K562 (cell line): ENCODE measurements at regions not wholly inside any gene's neighbourhood (a gene's known extent, or its start where the extent isn't known, plus 50 kb on each side); places are given as distances from the start of the nearest gene placed in this dataset.

Source experiments
- ATAC-seq: fragments of 200-7000 bp; cut with Tn5 transposase; 3 replicates; pipeline ENCODE4 v1.9.1; 2020; ENCODE audit warnings: moderate library complexity
- BruUV-seq: library from RNA; stranded (reverse); fragments of 400-500 nt; replicated peaks from 2 replicates; lab custom pipeline; 2021; lab: Mats Ljungman, UMichigan
- CTCF ChIA-PET: fragments of 300-600 bp; formaldehyde crosslinking; extraction: SDS; loops from one replicate; lab custom pipeline; 2021; ENCODE audit warnings: low intra/inter-chr PET ratio; lab: Yijun Ruan, JAX
- POLR2A ChIA-PET: fragments of 300-600, 350-650 bp; sonication (Branson Sonifier 250); formaldehyde crosslinking; extraction: SDS; loops from one replicate; lab custom pipeline; 2021; ENCODE audit warnings: antibody characterized with exemption, inconsistent platforms; lab: Yijun Ruan, JAX
- DNase-seq, 4 experiments: peaks; one replicate each; pipeline versions ENCODE4 v3.0.0 to v3.0.0-alpha.2; 2011 to 2018; ENCODE audit warnings: low spot score in 3 of 4, mixed read lengths in 3 of 4; ENCODE audit errors: extremely low read depth in 1 of 4
- FAIRE-seq: peaks from 2 replicates; lab custom pipeline; 2011; peaks lifted over from hg19 to GRCh38; lab: Jason Lieb, UNC
- H2AFZ ChIP-seq: 2 replicates; pipeline ENCODE4 v1.6.0; 2011; ENCODE audit warnings: low read depth, low read length, control low read depth, inconsistent platforms
- H3K27ac ChIP-seq: fragments of 200-600 bp; 3 replicates; pipeline ENCODE4 v1.8.0; 2011; ENCODE audit warnings: low read depth, mild to moderate bottlenecking, control low read depth, inconsistent platforms, low read length, moderate library complexity, mixed read lengths; ENCODE audit errors: extremely low read depth
- H3K27me3 ChIP-seq, 2 experiments: fragments of 300-600 bp in 1 of 2; 2 replicates in 1 of 2; 3 replicates in 1 of 2; pipeline versions ENCODE4 v1.6.0 to v1.8.0; 2011; ENCODE audit warnings: inconsistent platforms in 2 of 2, low read length in 2 of 2, mild to moderate bottlenecking in 1 of 2, mixed read lengths in 1 of 2, moderate library complexity in 1 of 2; ENCODE audit not compliant: control insufficient read depth in 2 of 2, insufficient read depth in 2 of 2
- H3K36me3 ChIP-seq: fragments of 300-600 bp; 3 replicates; pipeline ENCODE4 v1.8.0; 2011; ENCODE audit warnings: mild to moderate bottlenecking, low read length, inconsistent platforms; ENCODE audit not compliant: control insufficient read depth, insufficient read depth
- H3K4me1 ChIP-seq, 2 experiments: fragments of 200-600 bp in 1 of 2; replicated peaks in 1 of 2; 2 replicates in 1 of 2; 3 replicates in 1 of 2; pipeline versions ENCODE4 v1.5.1 to v1.8.0; 2011; ENCODE audit warnings: inconsistent platforms in 2 of 2, low read length in 2 of 2, mild to moderate bottlenecking in 1 of 2, mixed read lengths in 1 of 2, moderate library complexity in 1 of 2; ENCODE audit not compliant: control insufficient read depth in 2 of 2, insufficient read depth in 2 of 2
- H3K4me2 ChIP-seq: 2 replicates; pipeline ENCODE4 v1.6.1; 2011; ENCODE audit warnings: low read length, control low read depth, inconsistent platforms, mixed read lengths; ENCODE audit not compliant: insufficient read depth
- H3K4me3 ChIP-seq: fragments of 200-600 bp; sonication (generic), shearing (Covaris generic); 2 replicates; pipeline ENCODE4 v1.5.1; 2016; ENCODE audit warnings: control low read depth, inconsistent platforms
- H3K79me2 ChIP-seq: fragments of 200-600 bp; 3 replicates; pipeline ENCODE4 v1.8.0; 2011; ENCODE audit warnings: low read length, inconsistent platforms; ENCODE audit not compliant: control insufficient read depth, insufficient read depth
- H3K9ac ChIP-seq, 2 experiments: 2 replicates each; pipeline versions ENCODE4 v1.6.0 to v1.6.1; 2011; ENCODE audit warnings: low read depth in 2 of 2, low read length in 2 of 2, control low read depth in 1 of 2, inconsistent platforms in 1 of 2, mild to moderate bottlenecking in 1 of 2, mixed read lengths in 1 of 2; ENCODE audit not compliant: insufficient read depth in 1 of 2
- H3K9me1 ChIP-seq: one replicate; pipeline ENCODE4 v1.6.0; 2011; ENCODE audit warnings: inconsistent platforms, mild to moderate bottlenecking, low read length, moderate library complexity; ENCODE audit not compliant: control insufficient read depth, insufficient read depth
- H3K9me3 ChIP-seq: replicated peaks from 2 replicates; pipeline ENCODE4 v1.5.1; 2011; ENCODE audit warnings: low read depth, low read length, inconsistent platforms; ENCODE audit not compliant: control insufficient read depth, insufficient read depth
- H4K20me1 ChIP-seq: replicated peaks from 2 replicates; pipeline ENCODE4 v1.6.1; 2011; ENCODE audit warnings: low read length, inconsistent platforms, mixed read lengths; ENCODE audit not compliant: control insufficient read depth, insufficient read depth
- BMI1 ChIP-seq: fragments of 150-350 bp; IDR thresholded peaks from 2 replicates; pipeline ENCODE4 v1.6.1; 2014; ENCODE audit warnings: low read length
- BRCA1 ChIP-seq, 2 experiments: fragments of 450-650 bp in 1 of 2; sonication (generic) in 1 of 2; formaldehyde crosslinking in 1 of 2; IDR thresholded peaks; 2 replicates each; pipeline versions ENCODE4 v1.5.0 to v1.6.1; 2017 to 2020; ENCODE audit warnings: mild to moderate bottlenecking in 1 of 2, missing genetic modification reagents in 1 of 2
- CHD2 ChIP-seq: IDR thresholded peaks from 2 replicates; pipeline ENCODE4 v1.6.1; 2011; ENCODE audit warnings: low read depth, low read length
- HDAC6 ChIP-seq: IDR thresholded peaks from 2 replicates; pipeline ENCODE4 v1.6.1; 2012; ENCODE audit warnings: low read depth, mild to moderate bottlenecking, control low read depth, inconsistent platforms, low read length, moderate library complexity
- MAFG ChIP-seq: fragments of 450-650 bp; conservative IDR thresholded peaks from 2 replicates; pipeline ENCODE4 v1.6.1; 2016; ENCODE audit warnings: missing genetic modification characterization, missing compliant biosample characterization
- NFIC ChIP-seq: fragments of 450-650 bp; IDR thresholded peaks from 2 replicates; pipeline ENCODE4 v1.6.1; 2017; ENCODE audit warnings: mild to moderate bottlenecking, inconsistent platforms
- NFXL1 ChIP-seq: fragments of 450-650 bp; formaldehyde crosslinking; IDR thresholded peaks from 2 replicates; pipeline ENCODE4 v1.4.0; 2021; ENCODE audit warnings: mild to moderate bottlenecking
- SAFB2 ChIP-seq: fragments of 200-400 bp; formaldehyde crosslinking; IDR thresholded peaks from 2 replicates; pipeline ENCODE4 v1.6.1; 2018; ENCODE audit warnings: borderline replicate concordance, low read length, low read depth, moderate library complexity; ENCODE audit not compliant: severe bottlenecking
- SMC3 ChIP-seq: conservative IDR thresholded peaks from 2 replicates; pipeline ENCODE4 v1.6.1; 2011; ENCODE audit warnings: low read depth, low read length, improper control_type of control experiment; ENCODE audit not compliant: insufficient read depth
- XRCC5 ChIP-seq: fragments of 200-400 bp; formaldehyde crosslinking; IDR thresholded peaks from 2 replicates; pipeline ENCODE4 v1.6.1; 2017; ENCODE audit warnings: low read depth, mild to moderate bottlenecking, low read length
- ZFPM2 ChIP-seq: fragments of 250-450 bp; sonication (Bioruptor Pico); IDR thresholded peaks from 2 replicates; pipeline ENCODE4 v1.5.1; 2022; ENCODE audit warnings: mild to moderate bottlenecking
- ZNF316 ChIP-seq: fragments of 450-650 bp; IDR thresholded peaks from 2 replicates; pipeline ENCODE4 v1.6.1; 2016
- ZSCAN29 ChIP-seq: fragments of 450-650 bp; IDR thresholded peaks from 2 replicates; pipeline ENCODE4 v1.6.1; 2017
- WGBS: fragments of 100-300 bp; shearing (Covaris generic); methylation state at CpG from one replicate; pipeline ENCODE4 v1.1.6; 2016; ENCODE audit warnings: low coverage, mixed read lengths; ENCODE audit not compliant: insufficient coverage; ENCODE audit errors: missing lambda C conversion rate; 5-methylcytosine and 5-hydroxymethylcytosine counted together
- in situ Hi-C: fragments of 300-500 bp; cut with MboI; formaldehyde crosslinking; loops from 4 replicates; pipeline ENCODE4 v1.15.0; 2018; ENCODE audit warnings: inconsistent platforms, mixed read lengths
- intact Hi-C: fragments of 100-400 bp; cut with micrococcal nuclease; formaldehyde crosslinking; loops from 2 replicates; pipeline ENCODE4 v1.14.2; 2022
- TF ChIP-seq, protein P1 (sequence below): sonication (generic); formaldehyde crosslinking; IDR thresholded peaks from 2 replicates; pipeline ENCODE4 v1.4.0; 2020; ENCODE audit warnings: mild to moderate bottlenecking, missing genetic modification reagents
- TF ChIP-seq, protein P2 (sequence below): fragments of 450-650 bp; formaldehyde crosslinking; IDR thresholded peaks from 2 replicates; pipeline ENCODE4 v1.4.0; 2022; ENCODE audit warnings: mild to moderate bottlenecking, moderate library complexity

DNA sequence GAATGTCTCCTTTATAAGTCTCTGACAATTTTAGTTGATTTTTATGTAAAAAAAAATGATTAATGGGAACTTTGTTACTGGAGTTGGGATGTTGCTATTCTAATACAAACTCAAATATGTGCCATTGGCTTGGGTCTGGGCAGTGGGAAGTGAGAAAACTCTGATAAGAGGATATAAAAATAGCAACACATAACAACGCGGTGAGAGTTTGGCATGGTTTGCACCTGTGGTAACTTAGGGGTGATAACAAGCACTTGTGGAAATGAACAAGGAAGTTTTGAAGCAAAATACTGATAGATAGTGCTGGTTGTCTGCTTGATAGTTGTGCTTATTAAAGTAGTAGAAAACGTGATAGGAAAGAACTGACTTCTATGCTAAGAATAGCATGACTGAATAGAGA is 743.3 kb upstream of the AGA start:
- intact Hi-C loops = no loop called here
- no peaks in the 10 kb centered on the region for H3K4me1 ChIP-seq
- H3K4me3 ChIP-seq = no peak overlapping the region
- no peak for ATAC-seq
- WGBS = 2% methylated on average over 3 of the region's 3 CpGs
- TF ChIP-seq ZSCAN29 (no peak), NFIC (no peak), XRCC5 (no peak), SAFB2 (no peak), SMC3 (no peak), ZFPM2 (CRISPR knock-in tag) (no peak), HDAC6 (no peak), BMI1 (no peak), ZNF316 (no peak), CHD2 (no peak), NFXL1 (no peak), MAFG (tag) (no peak), BRCA1 (IDR thresholded peaks at IDR 0.05) (no peak), BRCA1 (CRISPR knock-in tag; IDR thresholded peaks at IDR 0.05) (no peak)
- TF ChIP-seq, protein P1, sequence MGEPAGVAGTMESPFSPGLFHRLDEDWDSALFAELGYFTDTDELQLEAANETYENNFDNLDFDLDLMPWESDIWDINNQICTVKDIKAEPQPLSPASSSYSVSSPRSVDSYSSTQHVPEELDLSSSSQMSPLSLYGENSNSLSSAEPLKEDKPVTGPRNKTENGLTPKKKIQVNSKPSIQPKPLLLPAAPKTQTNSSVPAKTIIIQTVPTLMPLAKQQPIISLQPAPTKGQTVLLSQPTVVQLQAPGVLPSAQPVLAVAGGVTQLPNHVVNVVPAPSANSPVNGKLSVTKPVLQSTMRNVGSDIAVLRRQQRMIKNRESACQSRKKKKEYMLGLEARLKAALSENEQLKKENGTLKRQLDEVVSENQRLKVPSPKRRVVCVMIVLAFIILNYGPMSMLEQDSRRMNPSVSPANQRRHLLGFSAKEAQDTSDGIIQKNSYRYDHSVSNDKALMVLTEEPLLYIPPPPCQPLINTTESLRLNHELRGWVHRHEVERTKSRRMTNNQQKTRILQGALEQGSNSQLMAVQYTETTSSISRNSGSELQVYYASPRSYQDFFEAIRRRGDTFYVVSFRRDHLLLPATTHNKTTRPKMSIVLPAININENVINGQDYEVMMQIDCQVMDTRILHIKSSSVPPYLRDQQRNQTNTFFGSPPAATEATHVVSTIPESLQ (CRISPR knock-in tag) = no peak
- TF ChIP-seq, protein P2, sequence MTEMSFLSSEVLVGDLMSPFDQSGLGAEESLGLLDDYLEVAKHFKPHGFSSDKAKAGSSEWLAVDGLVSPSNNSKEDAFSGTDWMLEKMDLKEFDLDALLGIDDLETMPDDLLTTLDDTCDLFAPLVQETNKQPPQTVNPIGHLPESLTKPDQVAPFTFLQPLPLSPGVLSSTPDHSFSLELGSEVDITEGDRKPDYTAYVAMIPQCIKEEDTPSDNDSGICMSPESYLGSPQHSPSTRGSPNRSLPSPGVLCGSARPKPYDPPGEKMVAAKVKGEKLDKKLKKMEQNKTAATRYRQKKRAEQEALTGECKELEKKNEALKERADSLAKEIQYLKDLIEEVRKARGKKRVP = no peak
- POLR2A ChIA-PET = no interaction called here
- H3K9ac ChIP-seq = no peak overlapping the region
- no peaks in the 10 kb centered on the region for H3K9me3 ChIP-seq
- no peaks in the 10 kb centered on the region for H4K20me1 ChIP-seq
- no peak for FAIRE-seq
- BruUV-seq = no TSS peak
- H3K9me1 ChIP-seq = no peaks in the 10 kb centered on the region
- no peak for DNase-seq
- no peak overlapping the region for H3K27ac ChIP-seq
- H3K36me3 ChIP-seq = no peaks in the 10 kb centered on the region
- CTCF ChIA-PET = no interaction called here
- in situ Hi-C loops = no loop called here
- H2AFZ ChIP-seq = no peak overlapping the region
- H3K4me2 ChIP-seq = no peak overlapping the region
- H3K27me3 ChIP-seq = no peaks in the 10 kb centered on the region
- H3K79me2 ChIP-seq = no peaks in the 10 kb centered on the region
